Endothelial cell of umbilical vein (primary cell): ENCODE measurements at regions not wholly inside any gene's neighbourhood (a gene's known extent, or its start where the extent isn't known, plus 50 kb on each side); places are given as distances from the start of the nearest gene placed in this dataset.

ENCODE experiments used
- BruUV-seq: library from RNA; stranded (reverse); fragments of 400-500 nt; replicated peaks from 2 replicates; lab custom pipeline; 2021; lab: Mats Ljungman, UMichigan
- CTCF ChIA-PET: fragments of 300-600, 350-600 bp; sonication (Branson Sonifier 250); formaldehyde crosslinking; loops from one replicate; lab custom pipeline; 2021; ENCODE audit warnings: antibody characterized with exemption, inconsistent platforms; lab: Charles Lee
- POLR2A ChIA-PET: fragments of 300-600, 350-600 bp; sonication (Branson Sonifier 250); formaldehyde crosslinking; loops from one replicate; lab custom pipeline; 2021; ENCODE audit warnings: antibody characterized with exemption, inconsistent platforms; lab: Charles Lee
- DNase-seq: peaks from one replicate; pipeline ENCODE4 v3.0.0-alpha.2; 2011; ENCODE audit warnings: low read depth, low spot score
- FAIRE-seq: peaks from 2 replicates; lab custom pipeline; 2011; peaks lifted over from hg19 to GRCh38; lab: Jason Lieb, UNC
- H2AFZ ChIP-seq: 2 replicates; pipeline ENCODE4 v1.6.0; 2012; ENCODE audit warnings: low read depth, low read length, control low read depth, inconsistent platforms
- H3K27ac ChIP-seq: 2 replicates; pipeline ENCODE4 v1.5.1; 2011; ENCODE audit warnings: low read depth, mild to moderate bottlenecking, control low read depth, low read length, moderate library complexity; ENCODE audit not compliant: insufficient read depth
- H3K27me3 ChIP-seq, 2 experiments: 2 replicates each; pipeline versions ENCODE4 v1.6.0 to v1.6.1; 2011; ENCODE audit warnings: low read length in 2 of 2, mixed read lengths in 1 of 2; ENCODE audit not compliant: control insufficient read depth in 2 of 2, insufficient read depth in 2 of 2
- H3K36me3 ChIP-seq, 2 experiments: 2 replicates in 1 of 2; 3 replicates in 1 of 2; pipeline ENCODE4 v1.5.1; 2011; ENCODE audit warnings: low read length in 2 of 2, mild to moderate bottlenecking in 1 of 2, moderate library complexity in 1 of 2; ENCODE audit not compliant: control insufficient read depth in 2 of 2, insufficient read depth in 2 of 2; ENCODE audit errors: extremely low read depth in 1 of 2
- H3K4me1 ChIP-seq: 3 replicates; pipeline ENCODE4 v1.5.1; 2011; ENCODE audit warnings: mild to moderate bottlenecking, low read length; ENCODE audit not compliant: control insufficient read depth, insufficient read depth; ENCODE audit errors: extremely low read depth
- H3K4me2 ChIP-seq: 2 replicates; pipeline ENCODE4 v1.6.1; 2011; ENCODE audit warnings: low read length, control low read depth, mixed read lengths; ENCODE audit not compliant: insufficient read depth
- H3K4me3 ChIP-seq, 3 experiments: fragments of 200-600 bp in 1 of 3; sonication (generic), shearing (Covaris generic) in 1 of 3; replicated peaks in 1 of 3; 2 replicates each; pipeline ENCODE4 v1.5.1; 2011 to 2016; ENCODE audit warnings: control low read depth in 3 of 3, low read length in 3 of 3, mild to moderate bottlenecking in 2 of 3, inconsistent platforms in 1 of 3, low read depth in 1 of 3, moderate library complexity in 1 of 3; ENCODE audit not compliant: insufficient read depth in 1 of 3
- H3K79me2 ChIP-seq: 2 replicates; pipeline ENCODE4 v1.6.0; 2012; ENCODE audit warnings: low read length, inconsistent platforms; ENCODE audit not compliant: control insufficient read depth, insufficient read depth
- H3K9ac ChIP-seq: replicated peaks from 2 replicates; pipeline ENCODE3; 2011; ENCODE audit warnings: low read length, control low read depth; ENCODE audit not compliant: insufficient read depth; ENCODE audit errors: extremely low read depth
- H3K9me1 ChIP-seq: replicated peaks from 3 replicates; pipeline ENCODE4 v1.6.0; 2011; ENCODE audit warnings: mild to moderate bottlenecking, low read length; ENCODE audit not compliant: control insufficient read depth, insufficient read depth; ENCODE audit errors: extremely low read depth
- H3K9me3 ChIP-seq: replicated peaks from 2 replicates; pipeline ENCODE4 v1.5.1; 2012; ENCODE audit warnings: low read length, inconsistent platforms; ENCODE audit not compliant: control insufficient read depth, insufficient read depth
- H4K20me1 ChIP-seq: replicated peaks from 2 replicates; pipeline ENCODE3; 2011; ENCODE audit warnings: mild to moderate bottlenecking, low read length; ENCODE audit not compliant: control insufficient read depth, insufficient read depth; ENCODE audit errors: extremely low read depth
- EZH2 ChIP-seq: IDR thresholded peaks from 2 replicates; pipeline ENCODE4 v1.6.1; 2012; ENCODE audit warnings: borderline replicate concordance, low read depth, mild to moderate bottlenecking, moderate library complexity, low read length, inconsistent platforms; ENCODE audit not compliant: severe bottlenecking
- FOS ChIP-seq: IDR thresholded peaks from 2 replicates; pipeline ENCODE4 v1.6.1; 2011; ENCODE audit warnings: mild to moderate bottlenecking, low read length, moderate library complexity, borderline replicate concordance; ENCODE audit not compliant: insufficient read depth
- GATA2 ChIP-seq: IDR thresholded peaks from 2 replicates; pipeline ENCODE4 v1.7.0; 2011; ENCODE audit warnings: low read depth, mild to moderate bottlenecking, moderate library complexity, mixed read lengths, low read length; ENCODE audit not compliant: insufficient read length, insufficient read depth
- JUN ChIP-seq: IDR thresholded peaks from 2 replicates; pipeline ENCODE4 v1.6.1; 2011; ENCODE audit warnings: borderline replicate concordance, low read depth; ENCODE audit not compliant: insufficient read length, insufficient read depth
- MYC ChIP-seq: IDR thresholded peaks from one replicate; pipeline ENCODE4 v1.6.1; 2011; ENCODE audit warnings: mild to moderate bottlenecking, low read depth, low read length
- POLR2A ChIP-seq: IDR thresholded peaks from 2 replicates; pipeline ENCODE4 v1.6.1; 2012; ENCODE audit warnings: low read depth, mild to moderate bottlenecking, control low read depth, low read length
- POLR2AphosphoS5 ChIP-seq: IDR thresholded peaks from 2 replicates; pipeline ENCODE4 v1.6.1; 2012; ENCODE audit warnings: low read depth, mild to moderate bottlenecking, control low read depth, low read length, moderate library complexity; ENCODE audit not compliant: insufficient read depth
- dilution Hi-C: fragments of 300-500 bp; cut with MboI; formaldehyde crosslinking; loops from one replicate; pipeline ENCODE4 v1.15.0; 2019; ENCODE audit warnings: low sequenced_read_pairs; ENCODE audit not compliant: extremely low pct_ligation_motif_present
- intact Hi-C: fragments of 100-400 bp; cut with micrococcal nuclease; formaldehyde crosslinking; loops from one replicate; pipeline ENCODE4 v1.10.0; 2022
- TF ChIP-seq, protein P1 (sequence below), 2 donors: IDR thresholded peaks; 1 replicate in 1 of 2; 2 replicates in 1 of 2; pipeline ENCODE4 v1.5.1; 2011; ENCODE audit warnings: low read length in 2 of 2, mild to moderate bottlenecking in 2 of 2, moderate library complexity in 2 of 2, control low read depth in 1 of 2, inconsistent platforms in 1 of 2, low read depth in 1 of 2; ENCODE audit not compliant: insufficient read depth in 1 of 2; ENCODE audit errors: extremely low read depth in 1 of 2
- TF ChIP-seq, protein P2 (sequence below): IDR thresholded peaks from 2 replicates; pipeline ENCODE4 v1.6.1; 2011; ENCODE audit not compliant: insufficient read depth, insufficient read length

DNA sequence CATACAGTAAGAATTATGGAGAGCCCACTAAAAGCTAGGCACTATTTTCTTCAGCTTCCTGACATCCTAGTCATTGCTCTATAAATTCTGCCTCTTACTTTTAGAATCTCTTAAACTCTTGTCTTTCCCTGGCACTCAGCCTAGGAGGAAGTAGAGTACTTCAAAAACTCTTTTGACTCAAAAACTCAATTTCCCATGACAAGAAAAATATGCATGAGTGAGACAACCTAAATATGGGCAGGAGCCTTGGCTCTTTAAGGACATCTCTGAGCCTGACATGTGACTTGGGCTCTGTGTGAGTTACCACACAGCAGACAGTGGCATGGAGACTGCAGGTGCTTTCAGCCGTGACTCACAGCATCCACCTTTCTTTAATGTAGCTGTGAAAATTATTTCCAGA lies 97.5 kb upstream of the CCDC179 start:
- Histone ChIP-seq H2AFZ (no peak overlapping the region), H3K4me1 (no peaks in the 10 kb centered on the region), H3K27me3 (no peaks in the 10 kb centered on the region), H3K4me3 (no peak overlapping the region), H4K20me1 (no peaks in the 10 kb centered on the region), H3K4me2 (no peak overlapping the region), H3K9me3 (no peaks in the 10 kb centered on the region), H3K9ac (no peak overlapping the region), H3K9me1 (no peaks in the 10 kb centered on the region), H3K79me2 (no peaks in the 10 kb centered on the region), H3K36me3 (no peaks in the 10 kb centered on the region), H3K27ac (no peak overlapping the region)
- no peak for DNase-seq
- TF ChIP-seq, protein P1, sequence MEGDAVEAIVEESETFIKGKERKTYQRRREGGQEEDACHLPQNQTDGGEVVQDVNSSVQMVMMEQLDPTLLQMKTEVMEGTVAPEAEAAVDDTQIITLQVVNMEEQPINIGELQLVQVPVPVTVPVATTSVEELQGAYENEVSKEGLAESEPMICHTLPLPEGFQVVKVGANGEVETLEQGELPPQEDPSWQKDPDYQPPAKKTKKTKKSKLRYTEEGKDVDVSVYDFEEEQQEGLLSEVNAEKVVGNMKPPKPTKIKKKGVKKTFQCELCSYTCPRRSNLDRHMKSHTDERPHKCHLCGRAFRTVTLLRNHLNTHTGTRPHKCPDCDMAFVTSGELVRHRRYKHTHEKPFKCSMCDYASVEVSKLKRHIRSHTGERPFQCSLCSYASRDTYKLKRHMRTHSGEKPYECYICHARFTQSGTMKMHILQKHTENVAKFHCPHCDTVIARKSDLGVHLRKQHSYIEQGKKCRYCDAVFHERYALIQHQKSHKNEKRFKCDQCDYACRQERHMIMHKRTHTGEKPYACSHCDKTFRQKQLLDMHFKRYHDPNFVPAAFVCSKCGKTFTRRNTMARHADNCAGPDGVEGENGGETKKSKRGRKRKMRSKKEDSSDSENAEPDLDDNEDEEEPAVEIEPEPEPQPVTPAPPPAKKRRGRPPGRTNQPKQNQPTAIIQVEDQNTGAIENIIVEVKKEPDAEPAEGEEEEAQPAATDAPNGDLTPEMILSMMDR (IDR thresholded peaks at IDR 0.05; ENCODE audit: extremely low read depth in 1 of 2, insufficient read depth in 1 of 2, low read depth in 1 of 2, low read length in 2 of 2): no peak
- dilution Hi-C loops: no loop called here
- ChIA-PET CTCF (interaction anchor here (1.0 kb wide), 1 partner anchor 170 kb away, joined by 3 read pairs; no protein-coding TSS in a partner anchor), POLR2A (no interaction called here)
- intact Hi-C loops: no loop called here
- BruUV-seq: no TSS peak
- no peak for FAIRE-seq

DNA sequence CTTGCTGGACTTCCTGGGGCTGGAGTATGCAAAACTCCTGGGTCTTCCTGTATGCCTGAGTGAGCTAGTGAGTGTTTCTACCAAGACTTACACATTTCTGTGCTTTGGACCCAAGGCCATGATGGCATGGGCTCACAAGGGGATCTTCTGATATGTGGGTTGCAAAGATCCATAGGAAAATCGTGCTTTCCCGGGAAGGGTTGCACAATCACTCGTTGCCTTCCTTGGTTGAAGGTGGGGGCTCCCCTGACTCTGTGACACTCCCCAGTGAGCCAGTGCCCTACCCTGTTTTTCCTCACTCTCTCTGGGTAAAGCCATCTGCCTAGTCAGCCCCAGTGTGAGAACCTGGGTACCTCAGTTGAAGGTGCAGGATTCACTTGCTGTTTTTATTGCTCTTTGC lies 114.0 kb upstream of the CCDC179 start:
- Histone ChIP-seq H3K9me1 (no peaks in the 10 kb centered on the region), H3K4me3 (no peak overlapping the region), H3K9ac (no peak overlapping the region), H3K4me2 (no peak overlapping the region), H3K79me2 (no peaks in the 10 kb centered on the region), H3K27ac (no peak overlapping the region), H2AFZ (no peak overlapping the region), H3K36me3 (no peaks in the 10 kb centered on the region), H3K27me3 (no peaks in the 10 kb centered on the region), H4K20me1 (no peaks in the 10 kb centered on the region), H3K9me3 (no peaks in the 10 kb centered on the region), H3K4me1 (no peaks in the 10 kb centered on the region)
- DNase-seq (no peak), FAIRE-seq (no peak)
- no TSS peak for BruUV-seq
- CTCF ChIA-PET: no interaction called here
- POLR2A ChIA-PET: no interaction called here
- dilution Hi-C loops (no loop called here), intact Hi-C loops (no loop called here)
- TF ChIP-seq GATA2 (no peak), JUN (no peak), POLR2AphosphoS5 (no peak), EZH2 (no peak), FOS (no peak), POLR2A (no peak), MYC (no peak)
- TF ChIP-seq, protein P1 (IDR thresholded peaks at IDR 0.05; ENCODE audit: extremely low read depth in 1 of 2, insufficient read depth in 1 of 2, low read depth in 1 of 2, low read length in 2 of 2): no peak
- TF ChIP-seq, protein P2, sequence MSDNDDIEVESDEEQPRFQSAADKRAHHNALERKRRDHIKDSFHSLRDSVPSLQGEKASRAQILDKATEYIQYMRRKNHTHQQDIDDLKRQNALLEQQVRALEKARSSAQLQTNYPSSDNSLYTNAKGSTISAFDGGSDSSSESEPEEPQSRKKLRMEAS: no peak
